ENCODE measurements at regions not wholly inside any gene's neighbourhood (a gene's known extent, or its start where the extent isn't known, plus 50 kb on each side); places are given as distances from the start of the nearest gene placed in this dataset.

DNA sequence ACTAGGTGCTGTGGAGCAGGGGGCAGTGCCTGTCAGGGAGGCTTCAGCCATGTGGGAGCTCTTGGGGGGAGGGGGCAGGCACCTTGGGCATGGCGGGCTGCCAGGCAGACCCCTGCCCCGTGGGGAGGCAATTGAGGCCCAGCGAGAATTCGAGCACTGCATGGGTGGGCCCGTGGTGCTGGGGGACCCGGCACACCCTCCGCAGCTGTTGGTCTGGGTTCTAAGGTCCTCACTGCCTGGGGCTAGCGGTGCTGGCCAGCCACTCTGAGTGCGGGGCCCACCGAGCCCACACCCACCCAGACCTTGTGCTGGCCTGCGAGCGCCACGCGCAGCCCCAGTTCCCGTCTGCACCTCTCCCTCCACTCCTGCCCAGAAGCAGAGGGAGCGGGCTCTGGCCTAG is 835.5 kb upstream of the CNTN5 start:
- intact Hi-C loops (cut with DNase I; ENCODE audit: low total_unique reads): no loop called here
- no peak for DNase-seq (ENCODE audit: low spot score in 2 of 2)
- H3K4me3 ChIP-seq: no peak overlapping the region
- no peaks in the 10 kb centered on the region for H3K27me3 ChIP-seq
- peaks cover 4 to 5% of the 10 kb centered on the region in 2 donors for H3K9me3 ChIP-seq
- TF ChIP-seq POLR2AphosphoS5 (IDR thresholded peaks at IDR 0.05) (no peak), POLR2A (IDR thresholded peaks at IDR 0.05) (no peak)
- TF ChIP-seq, protein P1, sequence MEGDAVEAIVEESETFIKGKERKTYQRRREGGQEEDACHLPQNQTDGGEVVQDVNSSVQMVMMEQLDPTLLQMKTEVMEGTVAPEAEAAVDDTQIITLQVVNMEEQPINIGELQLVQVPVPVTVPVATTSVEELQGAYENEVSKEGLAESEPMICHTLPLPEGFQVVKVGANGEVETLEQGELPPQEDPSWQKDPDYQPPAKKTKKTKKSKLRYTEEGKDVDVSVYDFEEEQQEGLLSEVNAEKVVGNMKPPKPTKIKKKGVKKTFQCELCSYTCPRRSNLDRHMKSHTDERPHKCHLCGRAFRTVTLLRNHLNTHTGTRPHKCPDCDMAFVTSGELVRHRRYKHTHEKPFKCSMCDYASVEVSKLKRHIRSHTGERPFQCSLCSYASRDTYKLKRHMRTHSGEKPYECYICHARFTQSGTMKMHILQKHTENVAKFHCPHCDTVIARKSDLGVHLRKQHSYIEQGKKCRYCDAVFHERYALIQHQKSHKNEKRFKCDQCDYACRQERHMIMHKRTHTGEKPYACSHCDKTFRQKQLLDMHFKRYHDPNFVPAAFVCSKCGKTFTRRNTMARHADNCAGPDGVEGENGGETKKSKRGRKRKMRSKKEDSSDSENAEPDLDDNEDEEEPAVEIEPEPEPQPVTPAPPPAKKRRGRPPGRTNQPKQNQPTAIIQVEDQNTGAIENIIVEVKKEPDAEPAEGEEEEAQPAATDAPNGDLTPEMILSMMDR (IDR thresholded peaks at IDR 0.05): no peak
- H3K27ac ChIP-seq: no peak overlapping the region
- no peaks in the 10 kb centered on the region for H3K4me1 ChIP-seq
- H3K36me3 ChIP-seq: no peaks in the 10 kb centered on the region

DNA sequence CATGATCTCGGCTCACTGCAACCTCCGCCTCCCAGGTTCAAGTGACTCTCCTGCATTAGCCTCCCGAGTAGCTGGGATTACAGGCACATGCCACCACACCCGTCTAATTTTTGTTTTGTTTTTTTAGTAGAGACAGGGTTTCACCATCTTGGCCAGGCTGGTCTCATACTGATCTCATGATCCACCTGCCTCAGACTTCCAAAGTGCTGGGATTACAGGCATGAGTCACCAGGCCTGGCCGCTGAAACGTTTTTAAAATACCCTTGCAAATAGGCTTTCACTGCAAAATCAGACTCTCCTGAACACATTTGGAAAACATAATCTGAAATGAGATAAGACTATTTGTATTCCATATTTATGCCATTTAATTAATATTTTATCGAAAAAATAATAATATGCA is 826.1 kb upstream of the CNTN5 start:
- Histone ChIP-seq H3K9me3 (no peaks in the 10 kb centered on the region), H3K4me3 (no peak overlapping the region), H3K4me1 (no peaks in the 10 kb centered on the region), H3K27me3 (no peaks in the 10 kb centered on the region), H3K27ac (no peak overlapping the region), H3K36me3 (no peaks in the 10 kb centered on the region)
- intact Hi-C loops (cut with DNase I; ENCODE audit: low total_unique reads): no loop called here
- TF ChIP-seq, protein P1 (IDR thresholded peaks at IDR 0.05): no peak
- TF ChIP-seq POLR2AphosphoS5 (IDR thresholded peaks at IDR 0.05) (no peak), POLR2A (IDR thresholded peaks at IDR 0.05) (no peak)
- no peak for DNase-seq (ENCODE audit: low spot score in 2 of 2)

DNA sequence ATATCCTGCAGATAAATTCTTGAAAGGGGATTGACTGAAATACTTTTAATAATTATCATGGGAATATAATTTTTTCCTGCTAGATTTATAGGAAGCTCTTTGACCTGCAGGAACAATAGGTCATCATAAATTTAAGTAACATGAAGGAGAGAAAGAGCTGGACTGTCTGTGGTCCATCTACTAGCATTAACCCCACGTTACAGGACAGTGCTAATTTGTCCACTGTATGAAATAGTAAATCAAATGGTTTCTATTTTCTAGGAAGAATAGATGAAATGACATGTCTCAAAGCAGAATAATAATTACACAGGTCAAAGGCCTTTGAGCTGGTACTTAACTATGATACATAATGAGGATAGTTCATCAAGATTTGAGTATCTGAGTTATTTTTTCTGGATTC is 825.4 kb upstream of the CNTN5 start:
- Histone ChIP-seq H3K27ac (no peak overlapping the region), H3K4me1 (no peaks in the 10 kb centered on the region), H3K27me3 (no peaks in the 10 kb centered on the region), H3K9me3 (no peaks in the 10 kb centered on the region), H3K4me3 (no peak overlapping the region), H3K36me3 (no peaks in the 10 kb centered on the region)
- TF ChIP-seq POLR2AphosphoS5 (IDR thresholded peaks at IDR 0.05) (no peak), POLR2A (IDR thresholded peaks at IDR 0.05) (no peak)
- TF ChIP-seq, protein P1 (IDR thresholded peaks at IDR 0.05): no peak
- no peak for DNase-seq (ENCODE audit: low spot score in 2 of 2)
- intact Hi-C loops (cut with DNase I; ENCODE audit: low total_unique reads): no loop called here

DNA sequence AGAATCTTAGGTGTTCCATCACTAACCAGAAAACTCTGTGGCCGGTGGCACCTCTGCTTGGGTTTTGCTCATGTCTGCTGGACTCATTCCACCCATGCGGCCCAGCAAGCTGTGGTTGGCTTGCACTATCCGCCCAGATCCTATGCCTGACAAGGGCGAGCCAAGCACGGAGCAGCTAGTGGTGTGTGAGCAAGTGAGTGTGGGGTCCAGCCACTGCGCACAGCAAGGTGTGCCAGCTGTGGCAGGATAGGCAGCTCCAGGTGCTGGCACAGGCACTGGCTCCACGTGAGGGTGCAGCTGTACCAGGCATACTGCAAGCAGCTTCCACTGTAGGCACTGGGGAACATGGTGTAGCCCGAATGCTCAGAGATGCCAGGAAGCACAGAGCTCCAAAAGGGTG is 813.7 kb upstream of the CNTN5 start:
- Histone ChIP-seq H3K27me3 (no peaks in the 10 kb centered on the region), H3K27ac (no peak overlapping the region), H3K9me3 (peaks cover 0 to 5% of the 10 kb centered on the region in 2 donors), H3K4me1 (no peaks in the 10 kb centered on the region), H3K4me3 (no peak overlapping the region), H3K36me3 (no peaks in the 10 kb centered on the region)
- intact Hi-C loops (cut with DNase I; ENCODE audit: low total_unique reads): no loop called here
- DNase-seq (ENCODE audit: low spot score in 2 of 2): no peak
- TF ChIP-seq, protein P1 (IDR thresholded peaks at IDR 0.05): no peak
- TF ChIP-seq POLR2A (IDR thresholded peaks at IDR 0.05) (no peak), POLR2AphosphoS5 (IDR thresholded peaks at IDR 0.05) (no peak)

DNA sequence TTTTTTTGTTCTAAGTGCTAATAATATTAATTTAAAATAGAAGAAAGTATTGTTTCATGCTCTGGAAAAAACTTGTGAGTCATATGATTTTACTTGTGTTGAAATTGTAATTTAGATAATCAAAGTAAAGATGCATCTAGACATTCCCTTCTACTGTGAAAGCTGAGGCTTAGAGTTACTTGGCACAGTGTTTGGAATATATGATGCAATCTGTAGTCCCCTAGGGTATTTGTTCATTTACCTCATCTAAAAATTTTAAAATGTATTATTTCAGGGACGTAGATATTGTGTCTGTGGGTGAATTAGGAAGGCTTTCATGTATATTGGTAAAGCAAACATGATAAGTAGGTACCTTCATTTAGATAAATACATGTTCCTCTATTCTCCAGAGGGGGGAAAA is 793.5 kb upstream of the CNTN5 start:
- Histone ChIP-seq H3K9me3 (no peaks in the 10 kb centered on the region), H3K4me3 (no peak overlapping the region), H3K27ac (no peak overlapping the region), H3K4me1 (no peaks in the 10 kb centered on the region), H3K36me3 (no peaks in the 10 kb centered on the region), H3K27me3 (no peaks in the 10 kb centered on the region)
- no peak for DNase-seq (ENCODE audit: low spot score in 2 of 2)
- TF ChIP-seq POLR2AphosphoS5 (IDR thresholded peaks at IDR 0.05): no peak
- TF ChIP-seq, protein P1 (IDR thresholded peaks at IDR 0.05): no peak
- TF ChIP-seq POLR2A (IDR thresholded peaks at IDR 0.05): no peak
- intact Hi-C loops (cut with DNase I; ENCODE audit: low total_unique reads): no loop called here

All from breast epithelium (tissue), 4 donors.